Eye (tissue), 1 donor: ENCODE measurements at regions not wholly inside any gene's neighbourhood (a gene's known extent, or its start where the extent isn't known, plus 50 kb on each side); places are given as distances from the start of the nearest gene placed in this dataset.

Experiments
- DNase-seq: peaks from one replicate; pipeline ENCODE4 v3.0.0-alpha.2; 2015

- no peak for DNase-seq
Measured at GRCh38 chr12:124096869-124097434, 123.9 kb downstream of the ZNF664 start.

GRCh38 chr12:124097701-124098100, 124.7 kb downstream of the ZNF664 start:
- DNase-seq, result no peak

- peak; percentile 58 for DNase-seq
Measured at GRCh38 chr12:124098101-124098757, 125.2 kb downstream of the ZNF664 start.

- peak; percentile 43 for DNase-seq
Measured at GRCh38 chr12:124098887-124099286, 125.9 kb downstream of the ZNF664 start.

GRCh38 chr12:124099661-124100060, 126.6 kb downstream of the ZNF664 start:
- no peak for DNase-seq

- no peak for DNase-seq
Measured at GRCh38 chr12:124100572-124101178, 127.7 kb downstream of the ZNF664 start.

GRCh38 chr12:124105546-124105945, 132.5 kb downstream of the ZNF664 start:
- DNase-seq, result no peak

- DNase-seq, result no peak
Measured at GRCh38 chr12:124107351-124107750, 134.3 kb downstream of the ZNF664 start.

GRCh38 chr12:124109760-124110159, 136.7 kb downstream of the ZNF664 start:
- peak; percentile 25 for DNase-seq

- DNase-seq, result no peak
Measured at GRCh38 chr12:124110372-124110883, 137.4 kb downstream of the ZNF664 start.

GRCh38 chr12:124111006-124111405, 138.0 kb downstream of the ZNF664 start:
- DNase-seq, result no peak

- no peak for DNase-seq
Measured at GRCh38 chr12:124114316-124114715, 141.3 kb downstream of the ZNF664 start.

- DNase-seq, result no peak
Measured at GRCh38 chr12:124115496-124115895, 142.5 kb downstream of the ZNF664 start.

- DNase-seq, result no peak
Measured at GRCh38 chr12:124115976-124116690, 143.1 kb downstream of the ZNF664 start.

- DNase-seq, result no peak
Measured at GRCh38 chr12:124120739-124121138, 147.7 kb downstream of the ZNF664 start.

- no peak for DNase-seq
Measured at GRCh38 chr12:124122722-124123121, 149.7 kb downstream of the ZNF664 start.

- DNase-seq, result peak; percentile 49
Measured at GRCh38 chr12:124123296-124124000, 150.4 kb downstream of the ZNF664 start.

GRCh38 chr12:124125203-124125871, 152.3 kb downstream of the ZNF664 start:
- DNase-seq, result no peak

GRCh38 chr12:124126950-124127655, 154.1 kb downstream of the ZNF664 start:
- DNase-seq, result no peak

GRCh38 chr12:124129132-124129531, 156.1 kb downstream of the ZNF664 start:
- no peak for DNase-seq
